Neural cell (in vitro differentiated cells): ENCODE measurements at regions not wholly inside any gene's neighbourhood (a gene's known extent, or its start where the extent isn't known, plus 50 kb on each side); places are given as distances from the start of the nearest gene placed in this dataset.

Source experiments
- CTCF ChIP-seq: fragments of 450-650 bp; IDR thresholded peaks from 2 replicates; pipeline ENCODE4 v1.5.1; 2014; ENCODE audit warnings: antibody characterized with exemption, mild to moderate bottlenecking, moderate library complexity; ENCODE audit not compliant: poor library complexity, severe bottlenecking
- EP300 ChIP-seq: fragments of 450-650 bp; conservative IDR thresholded peaks from 2 replicates; pipeline ENCODE4 v1.6.1; 2014; ENCODE audit warnings: antibody characterized with exemption, mild to moderate bottlenecking, moderate library complexity; ENCODE audit not compliant: poor library complexity, severe bottlenecking
- EZH2 ChIP-seq: fragments of 200-600, 300-800 bp; shearing (Covaris generic), sonication (generic); IDR thresholded peaks from 2 replicates; pipeline ENCODE4 v1.6.1; 2014; ENCODE audit warnings: antibody characterized with exemption, low read length, borderline replicate concordance, mild to moderate bottlenecking; ENCODE audit not compliant: insufficient read depth, poor library complexity, severe bottlenecking
- MXI1 ChIP-seq: fragments of 450-650 bp; conservative IDR thresholded peaks from 2 replicates; pipeline ENCODE4 v1.6.1; 2014; ENCODE audit warnings: antibody characterized with exemption, mild to moderate bottlenecking; ENCODE audit not compliant: poor library complexity, severe bottlenecking
- POLR2AphosphoS5 ChIP-seq: IDR thresholded peaks from 2 replicates; pipeline ENCODE4 v1.6.1; 2012
- RAD21 ChIP-seq: fragments of 450-650 bp; conservative IDR thresholded peaks from 2 replicates; pipeline ENCODE4 v1.6.1; 2014; ENCODE audit warnings: antibody characterized with exemption, mild to moderate bottlenecking, moderate library complexity
- SMC3 ChIP-seq: fragments of 450-650 bp; conservative IDR thresholded peaks from 2 replicates; pipeline ENCODE4 v1.6.1; 2014; ENCODE audit warnings: antibody characterized with exemption, mild to moderate bottlenecking, moderate library complexity; ENCODE audit not compliant: poor library complexity
- TAF1 ChIP-seq: IDR thresholded peaks from 2 replicates; pipeline ENCODE4 v1.6.1; 2012; ENCODE audit warnings: low read depth
- TF ChIP-seq, protein P1 (sequence below): IDR thresholded peaks from 2 replicates; pipeline ENCODE4 v1.6.1; 2012; ENCODE audit warnings: borderline replicate concordance

DNA sequence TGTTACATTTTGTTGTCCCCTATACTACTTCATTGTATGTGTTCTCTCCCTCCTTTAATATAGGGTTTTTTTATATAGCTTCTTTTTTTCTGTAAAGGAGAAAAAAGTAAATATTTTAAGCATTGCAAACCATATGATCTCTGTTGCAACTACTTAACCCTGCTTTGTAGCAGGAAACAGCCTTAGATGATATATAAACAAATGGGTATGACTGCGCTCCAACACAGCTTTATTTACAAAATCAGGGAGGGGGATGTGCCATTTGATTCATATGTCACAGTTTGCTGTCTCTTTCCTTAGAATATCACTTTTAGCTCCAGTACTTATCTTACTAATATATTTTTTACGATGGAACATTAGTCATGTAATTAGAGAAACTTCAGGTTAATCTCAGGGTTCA, 155.2 kb upstream of the GNAI1 start:
- TF ChIP-seq CTCF (no peak), EP300 (no peak), EZH2 (no peak), POLR2AphosphoS5 (no peak), TAF1 (no peak), RAD21 (no peak), MXI1 (no peak), SMC3 (no peak)
- TF ChIP-seq, protein P1, sequence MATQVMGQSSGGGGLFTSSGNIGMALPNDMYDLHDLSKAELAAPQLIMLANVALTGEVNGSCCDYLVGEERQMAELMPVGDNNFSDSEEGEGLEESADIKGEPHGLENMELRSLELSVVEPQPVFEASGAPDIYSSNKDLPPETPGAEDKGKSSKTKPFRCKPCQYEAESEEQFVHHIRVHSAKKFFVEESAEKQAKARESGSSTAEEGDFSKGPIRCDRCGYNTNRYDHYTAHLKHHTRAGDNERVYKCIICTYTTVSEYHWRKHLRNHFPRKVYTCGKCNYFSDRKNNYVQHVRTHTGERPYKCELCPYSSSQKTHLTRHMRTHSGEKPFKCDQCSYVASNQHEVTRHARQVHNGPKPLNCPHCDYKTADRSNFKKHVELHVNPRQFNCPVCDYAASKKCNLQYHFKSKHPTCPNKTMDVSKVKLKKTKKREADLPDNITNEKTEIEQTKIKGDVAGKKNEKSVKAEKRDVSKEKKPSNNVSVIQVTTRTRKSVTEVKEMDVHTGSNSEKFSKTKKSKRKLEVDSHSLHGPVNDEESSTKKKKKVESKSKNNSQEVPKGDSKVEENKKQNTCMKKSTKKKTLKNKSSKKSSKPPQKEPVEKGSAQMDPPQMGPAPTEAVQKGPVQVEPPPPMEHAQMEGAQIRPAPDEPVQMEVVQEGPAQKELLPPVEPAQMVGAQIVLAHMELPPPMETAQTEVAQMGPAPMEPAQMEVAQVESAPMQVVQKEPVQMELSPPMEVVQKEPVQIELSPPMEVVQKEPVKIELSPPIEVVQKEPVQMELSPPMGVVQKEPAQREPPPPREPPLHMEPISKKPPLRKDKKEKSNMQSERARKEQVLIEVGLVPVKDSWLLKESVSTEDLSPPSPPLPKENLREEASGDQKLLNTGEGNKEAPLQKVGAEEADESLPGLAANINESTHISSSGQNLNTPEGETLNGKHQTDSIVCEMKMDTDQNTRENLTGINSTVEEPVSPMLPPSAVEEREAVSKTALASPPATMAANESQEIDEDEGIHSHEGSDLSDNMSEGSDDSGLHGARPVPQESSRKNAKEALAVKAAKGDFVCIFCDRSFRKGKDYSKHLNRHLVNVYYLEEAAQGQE = no peak
